IMR-90 (cell line): ENCODE measurements at regions not wholly inside any gene's neighbourhood (a gene's known extent, or its start where the extent isn't known, plus 50 kb on each side); places are given as distances from the start of the nearest gene placed in this dataset.

Experiments used
- ATAC-seq: fragments of 200-7000 bp; cut with Tn5 transposase; 2 replicates; pipeline ENCODE4 v1.9.1; 2020; ENCODE audit warnings: low read depth, mild to moderate bottlenecking, moderate library complexity
- BruUV-seq: library from RNA; stranded (reverse); fragments of 400-500 nt; replicated peaks from 2 replicates; lab custom pipeline; 2021; lab: Mats Ljungman, UMichigan
- CTCF ChIA-PET: fragments of 300-600 bp; formaldehyde crosslinking; extraction: SDS; loops from one replicate; lab custom pipeline; 2021; ENCODE audit warnings: antibody characterized with exemption; lab: Yijun Ruan, JAX
- POLR2A ChIA-PET: fragments of 300-600 bp; sonication (Branson Sonifier 250); formaldehyde crosslinking; loops from one replicate; lab custom pipeline; 2022; ENCODE audit warnings: antibody characterized with exemption; ENCODE audit not compliant: unreplicated experiment; lab: Charles Lee
- DNase-seq: peaks from one replicate; pipeline ENCODE4 v3.0.0; 2013
- H2AFZ ChIP-seq: replicated peaks from 2 replicates; pipeline ENCODE3; 2013; ENCODE audit warnings: low read length, mild to moderate bottlenecking; ENCODE audit not compliant: poor library complexity
- H2AK5ac ChIP-seq: 2 replicates; pipeline ENCODE4 v1.6.1; 2013; ENCODE audit warnings: low read depth, low read length, inconsistent platforms
- H2AK9ac ChIP-seq: replicated peaks from 2 replicates; pipeline ENCODE3; 2013; ENCODE audit warnings: mild to moderate bottlenecking, low read depth, low read length, moderate library complexity; ENCODE audit not compliant: poor library complexity
- H2BK120ac ChIP-seq: 2 replicates; pipeline ENCODE4 v1.6.1; 2013; ENCODE audit warnings: low read depth, low read length, inconsistent platforms
- H2BK15ac ChIP-seq: 3 replicates; pipeline ENCODE4 v1.6.1; 2013; ENCODE audit warnings: low read depth, low read length, inconsistent platforms
- H2BK20ac ChIP-seq: 2 replicates; pipeline ENCODE4 v1.6.1; 2013; ENCODE audit warnings: low read depth, mild to moderate bottlenecking, inconsistent platforms, low read length, moderate library complexity
- H2BK5ac ChIP-seq: 2 replicates; pipeline ENCODE4 v1.6.1; 2013; ENCODE audit warnings: mild to moderate bottlenecking, low read depth, low read length, inconsistent platforms; ENCODE audit not compliant: poor library complexity, severe bottlenecking
- H3K14ac ChIP-seq: replicated peaks from 2 replicates; pipeline ENCODE4 v1.6.1; 2013; ENCODE audit warnings: low read depth, low read length, inconsistent platforms
- H3K18ac ChIP-seq: 2 replicates; pipeline ENCODE4 v1.6.1; 2013; ENCODE audit warnings: low read depth, low read length, control low read depth
- H3K23ac ChIP-seq: 2 replicates; pipeline ENCODE4 v1.6.1; 2013; ENCODE audit warnings: low read depth, low read length, inconsistent platforms
- H3K27ac ChIP-seq: 2 replicates; pipeline ENCODE4 v1.5.1; 2013; ENCODE audit warnings: mild to moderate bottlenecking, control low read depth, low read length; ENCODE audit not compliant: insufficient read depth
- H3K27me3 ChIP-seq: 2 replicates; pipeline ENCODE4 v1.6.1; 2013; ENCODE audit warnings: low read length; ENCODE audit not compliant: control insufficient read depth, insufficient read depth
- H3K36me3 ChIP-seq: 2 replicates; pipeline ENCODE4 v1.6.1; 2013; ENCODE audit warnings: low read length, mixed read lengths; ENCODE audit not compliant: control insufficient read depth, insufficient read depth
- H3K4ac ChIP-seq: 2 replicates; pipeline ENCODE4 v1.6.1; 2013; ENCODE audit warnings: low read depth, low read length, inconsistent platforms
- H3K4me1 ChIP-seq: 2 replicates; pipeline ENCODE4 v1.6.1; 2013; ENCODE audit warnings: low read length, mixed read lengths; ENCODE audit not compliant: control insufficient read depth, insufficient read depth
- H3K4me2 ChIP-seq: 2 replicates; pipeline ENCODE4 v1.6.1; 2013; ENCODE audit warnings: low read depth, mild to moderate bottlenecking, control low read depth, low read length, moderate library complexity
- H3K4me3 ChIP-seq: 2 replicates; pipeline ENCODE4 v1.5.1; 2013; ENCODE audit warnings: low read depth, mild to moderate bottlenecking, control low read depth, low read length, moderate library complexity; ENCODE audit not compliant: insufficient read depth
- H3K56ac ChIP-seq: 2 replicates; pipeline ENCODE4 v1.6.1; 2013; ENCODE audit warnings: low read length, inconsistent platforms; ENCODE audit not compliant: insufficient read depth; ENCODE audit errors: extremely low read depth
- H3K79me1 ChIP-seq, 2 experiments: 2 replicates each; pipeline ENCODE4 v1.6.1; 2013; ENCODE audit warnings: low read length in 2 of 2, inconsistent platforms in 1 of 2, low read depth in 1 of 2
- H3K9ac ChIP-seq: 2 replicates; pipeline ENCODE4 v1.6.1; 2013; ENCODE audit warnings: low read depth, low read length, control low read depth
- H3K9me1 ChIP-seq: 2 replicates; pipeline ENCODE4 v1.6.1; 2013; ENCODE audit warnings: low read length, inconsistent platforms; ENCODE audit not compliant: insufficient read depth
- H3K9me3 ChIP-seq: 2 replicates; pipeline ENCODE4 v1.6.1; 2013; ENCODE audit warnings: low read length; ENCODE audit not compliant: control insufficient read depth, insufficient read depth
- H4K20me1 ChIP-seq: 2 replicates; pipeline ENCODE4 v1.6.1; 2013; ENCODE audit warnings: low read length, inconsistent platforms; ENCODE audit not compliant: insufficient read depth
- H4K5ac ChIP-seq: 2 replicates; pipeline ENCODE4 v1.6.1; 2013; ENCODE audit warnings: mild to moderate bottlenecking, low read depth, low read length, control low read depth
- H4K8ac ChIP-seq, 2 experiments: 2 replicates each; pipeline ENCODE4 v1.6.1; 2013; ENCODE audit warnings: low read depth in 2 of 2, low read length in 2 of 2, control low read depth in 1 of 2, inconsistent platforms in 1 of 2
- H4K91ac ChIP-seq: 2 replicates; pipeline ENCODE4 v1.6.1; 2013; ENCODE audit warnings: low read depth, low read length, inconsistent platforms; ENCODE audit not compliant: insufficient read depth
- CEBPB ChIP-seq: IDR thresholded peaks from 2 replicates; pipeline ENCODE4 v1.6.1; 2012; ENCODE audit warnings: low read depth, low read length, improper control_type of control experiment
- ELK1 ChIP-seq: fragments of 150-350 bp; IDR thresholded peaks from 2 replicates; pipeline ENCODE4 v1.6.1; 2016; ENCODE audit warnings: low read depth, mild to moderate bottlenecking, low read length, moderate library complexity, borderline replicate concordance
- WGBS, 2 experiments: methylation state at CpG; one replicate each; pipeline versions ENCODE4 v1.1.5 to v1.1.7; 2013; ENCODE audit warnings: missing lambda C conversion rate in 2 of 2; ENCODE audit not compliant: insufficient read length in 1 of 2; ENCODE audit errors: extremely low coverage in 2 of 2; 5-methylcytosine and 5-hydroxymethylcytosine counted together
- dilution Hi-C: fragments of 300-500 bp; cut with HindIII; formaldehyde crosslinking; loops from one replicate; pipeline ENCODE4 v1.14.3; 2018; ENCODE audit warnings: low sequenced_read_pairs; ENCODE audit not compliant: unreplicated experiment
- in situ Hi-C: fragments of 300-500 bp; cut with MboI; formaldehyde crosslinking; loops from 3 replicates; pipeline ENCODE4 v1.14.3; 2019; ENCODE audit warnings: low sequenced_read_pairs, inconsistent platforms, mixed read lengths
- intact Hi-C: fragments of 100-400 bp; cut with micrococcal nuclease; formaldehyde crosslinking; loops from 2 replicates; pipeline ENCODE4 v1.10.0; 2022

GRCh38 chr6:92848459-92848858, 570.9 kb downstream of the EPHA7 start:
- ChIA-PET CTCF (no interaction called here), POLR2A (no interaction called here)
- H2BK120ac ChIP-seq = no peak overlapping the region
- H2BK15ac ChIP-seq = no peak overlapping the region
- in situ Hi-C loops (no loop called here), dilution Hi-C loops (no loop called here), intact Hi-C loops (no loop called here)
- BruUV-seq = no TSS peak
- H3K56ac ChIP-seq = no peak overlapping the region
- no peak overlapping the region for H2BK20ac ChIP-seq
- no peaks in the 10 kb centered on the region for H3K4me1 ChIP-seq
- H3K4me2 ChIP-seq = no peak overlapping the region
- no peak overlapping the region for H4K91ac ChIP-seq
- WGBS, 2 experiments = 100% methylated on average over 2 of the region's 4 CpGs; no CpG with 5 or more reads in 1 of the 2 experiments
- no peak overlapping the region for H2BK5ac ChIP-seq
- no peak overlapping the region for H3K23ac ChIP-seq
- no peaks in the 10 kb centered on the region for H3K27me3 ChIP-seq
- no peak overlapping the region for H2AFZ ChIP-seq
- no peak overlapping the region for H4K8ac ChIP-seq
- H3K9me1 ChIP-seq = no peaks in the 10 kb centered on the region
- no peak overlapping the region for H2AK5ac ChIP-seq
- H4K5ac ChIP-seq = no peak overlapping the region
- no peak for TF ChIP-seq ELK1
- TF ChIP-seq CEBPB = no peak
- no peak overlapping the region for H3K18ac ChIP-seq
- no peak overlapping the region for H3K9ac ChIP-seq
- no peaks in the 10 kb centered on the region; the same call in 1 of the 2 replicates for H3K9me3 ChIP-seq
- no peak overlapping the region for H3K27ac ChIP-seq
- no peaks in the 10 kb centered on the region for H3K36me3 ChIP-seq
- H4K20me1 ChIP-seq = no peaks in the 10 kb centered on the region
- H3K4me3 ChIP-seq = no peak overlapping the region
- no peaks in the 10 kb centered on the region for H3K79me1 ChIP-seq
- no peak overlapping the region for H3K14ac ChIP-seq
- ATAC-seq (no peak), DNase-seq (no peak)
- no peak overlapping the region for H3K4ac ChIP-seq
- no peak overlapping the region for H2AK9ac ChIP-seq
